ENCODE measurements at regions not wholly inside any gene's neighbourhood (a gene's known extent, or its start where the extent isn't known, plus 50 kb on each side); places are given as distances from the start of the nearest gene placed in this dataset.

GRCh38 chr2:226180281-226180884 lies 619.2 kb downstream of the IRS1 start:
- no peak for DNase-seq
- no peak for TF ChIP-seq CTCF (IDR thresholded peaks at IDR 0.05; ENCODE audit: low read depth, low read length)
- no peak overlapping the region for H3K27ac ChIP-seq
- H3K4me3 ChIP-seq (ENCODE audit: low read depth, low read length), result no peak overlapping the region
- no peaks in the 10 kb centered on the region for H3K36me3 ChIP-seq
- no peaks in the 10 kb centered on the region for H3K9me3 ChIP-seq (ENCODE audit: severe bottlenecking)
- H3K27me3 ChIP-seq (ENCODE audit: insufficient read depth, low read depth, severe bottlenecking), result no peaks in the 10 kb centered on the region

- Histone ChIP-seq H3K36me3 (no peaks in the 10 kb centered on the region), H3K4me3 (ENCODE audit: low read depth, low read length) (no peak overlapping the region), H3K27ac (no peak overlapping the region), H3K27me3 (ENCODE audit: insufficient read depth, low read depth, severe bottlenecking) (no peaks in the 10 kb centered on the region), H3K9me3 (ENCODE audit: severe bottlenecking) (no peaks in the 10 kb centered on the region)
- DNase-seq, result no peak
- no peak for TF ChIP-seq CTCF (IDR thresholded peaks at IDR 0.05; ENCODE audit: low read depth, low read length)
These were observed 620.6 kb downstream of the IRS1 start for GRCh38 chr2:226179010-226179409.

GRCh38 chr2:226176283-226176984 lies 623.2 kb downstream of the IRS1 start:
- H3K9me3 ChIP-seq (ENCODE audit: severe bottlenecking), result no peaks in the 10 kb centered on the region
- no peak overlapping the region for H3K27ac ChIP-seq
- DNase-seq, result no peak
- no peaks in the 10 kb centered on the region for H3K27me3 ChIP-seq (ENCODE audit: insufficient read depth, low read depth, severe bottlenecking)
- no peak for TF ChIP-seq CTCF (IDR thresholded peaks at IDR 0.05; ENCODE audit: low read depth, low read length)
- no peak overlapping the region for H3K4me3 ChIP-seq (ENCODE audit: low read depth, low read length)
- no peaks in the 10 kb centered on the region for H3K36me3 ChIP-seq

- Histone ChIP-seq H3K36me3 (no peaks in the 10 kb centered on the region), H3K4me3 (ENCODE audit: low read depth, low read length) (no peak overlapping the region), H3K27ac (no peak overlapping the region), H3K9me3 (ENCODE audit: severe bottlenecking) (no peaks in the 10 kb centered on the region), H3K27me3 (ENCODE audit: insufficient read depth, low read depth, severe bottlenecking) (no peaks in the 10 kb centered on the region)
- no peak for DNase-seq
- no peak for TF ChIP-seq CTCF (IDR thresholded peaks at IDR 0.05; ENCODE audit: low read depth, low read length)
These were observed 625.2 kb downstream of the IRS1 start for GRCh38 chr2:226174390-226174789.

GRCh38 chr2:226172939-226173338 lies 626.7 kb downstream of the IRS1 start:
- H3K4me3 ChIP-seq (ENCODE audit: low read depth, low read length), result no peak overlapping the region
- H3K27me3 ChIP-seq (ENCODE audit: insufficient read depth, low read depth, severe bottlenecking), result no peaks in the 10 kb centered on the region
- no peaks in the 10 kb centered on the region for H3K9me3 ChIP-seq (ENCODE audit: severe bottlenecking)
- no peak for TF ChIP-seq CTCF (IDR thresholded peaks at IDR 0.05; ENCODE audit: low read depth, low read length)
- no peaks in the 10 kb centered on the region for H3K36me3 ChIP-seq
- no peak for DNase-seq
- no peak overlapping the region for H3K27ac ChIP-seq

GRCh38 chr2:226172309-226172708 lies 627.3 kb downstream of the IRS1 start:
- Histone ChIP-seq H3K9me3 (ENCODE audit: severe bottlenecking) (no peaks in the 10 kb centered on the region), H3K27me3 (ENCODE audit: insufficient read depth, low read depth, severe bottlenecking) (no peaks in the 10 kb centered on the region), H3K27ac (no peak overlapping the region), H3K36me3 (no peaks in the 10 kb centered on the region), H3K4me3 (ENCODE audit: low read depth, low read length) (no peak overlapping the region)
- DNase-seq, result no peak
- no peak for TF ChIP-seq CTCF (IDR thresholded peaks at IDR 0.05; ENCODE audit: low read depth, low read length)

Measured in WERI-Rb-1 (cell line).